SK-N-SH treated with all-trans-retinoic acid at 6 μM for 48 hours (cell line): ENCODE measurements at regions not wholly inside any gene's neighbourhood (a gene's known extent, or its start where the extent isn't known, plus 50 kb on each side); places are given as distances from the start of the nearest gene placed in this dataset.
"Not testable (repeated sequence)": the region's sequence is repeated elsewhere in the genome, so short reads cannot be mapped to it uniquely, and the experiment has no call there.

Experiments
- ATAC-seq: fragments of 200-7000 bp; cut with Tn5 transposase; 3 replicates; pipeline ENCODE4 v1.9.1; 2020; ENCODE audit warnings: mild to moderate bottlenecking, moderate library complexity
- ARNTL ChIP-seq: fragments of 450-650 bp; formaldehyde crosslinking; IDR thresholded peaks from 2 replicates; pipeline ENCODE4 v1.5.0; 2020; ENCODE audit warnings: low read depth, mild to moderate bottlenecking, moderate library complexity, borderline replicate concordance
- BACH2 ChIP-seq: fragments of 250-450 bp; sonication (Bioruptor Pico); IDR thresholded peaks from 2 replicates; pipeline ENCODE4 v1.9.0; 2021; ENCODE audit warnings: mild to moderate bottlenecking, borderline replicate concordance
- CSDC2 ChIP-seq: fragments of 250-450 bp; sonication (Bioruptor Pico); IDR thresholded peaks from 2 replicates; pipeline ENCODE4 v1.5.0; 2020; ENCODE audit warnings: mild to moderate bottlenecking, moderate library complexity
- ESRRG ChIP-seq: fragments of 250-450 bp; sonication (Bioruptor Pico); IDR thresholded peaks from 2 replicates; pipeline ENCODE4 v1.6.1; 2021; ENCODE audit warnings: mild to moderate bottlenecking
- GLIS3 ChIP-seq: fragments of 250-450 bp; sonication (Bioruptor Pico); IDR thresholded peaks from 2 replicates; pipeline ENCODE4 v1.5.0; 2020; ENCODE audit warnings: mild to moderate bottlenecking, moderate library complexity
- ISL1 ChIP-seq: fragments of 250-450 bp; sonication (Bioruptor Pico); IDR thresholded peaks from 2 replicates; pipeline ENCODE4 v2.1.2; 2022; ENCODE audit warnings: mild to moderate bottlenecking, moderate library complexity
- OSR1 ChIP-seq: fragments of 250-450 bp; sonication (Bioruptor Pico); IDR thresholded peaks from 2 replicates; pipeline ENCODE4 v1.8.0; 2022; ENCODE audit warnings: moderate library complexity, mild to moderate bottlenecking, inconsistent platforms
- PPARA ChIP-seq: fragments of 250-450 bp; sonication (Bioruptor Pico); IDR thresholded peaks from 2 replicates; pipeline ENCODE4 v1.5.0; 2020; ENCODE audit warnings: mild to moderate bottlenecking, borderline replicate concordance
- RARB ChIP-seq: fragments of 250-450 bp; sonication (Bioruptor Pico); IDR thresholded peaks from 2 replicates; pipeline ENCODE4 v1.8.0; 2021; ENCODE audit warnings: mild to moderate bottlenecking, moderate library complexity
- SNAI2 ChIP-seq: fragments of 250-450 bp; sonication (Bioruptor Pico); IDR thresholded peaks from 2 replicates; pipeline ENCODE4 v1.5.0; 2020; ENCODE audit warnings: mild to moderate bottlenecking, moderate library complexity
- TCF4 ChIP-seq: fragments of 250-450 bp; sonication (Bioruptor Pico); IDR thresholded peaks from 2 replicates; pipeline ENCODE4 v1.8.0; 2021; ENCODE audit warnings: mild to moderate bottlenecking, moderate library complexity, borderline replicate concordance
- TOX ChIP-seq: fragments of 250-450 bp; sonication (Bioruptor Pico); IDR thresholded peaks from 2 replicates; pipeline ENCODE4 v1.8.0; 2021; ENCODE audit warnings: mild to moderate bottlenecking, moderate library complexity, borderline replicate concordance
- ZFP3 ChIP-seq: fragments of 250-450 bp; sonication (Bioruptor Pico); IDR thresholded peaks from 2 replicates; pipeline ENCODE4 v1.5.0; 2020; ENCODE audit warnings: mild to moderate bottlenecking, moderate library complexity
- ZFP30 ChIP-seq: fragments of 450-650 bp; formaldehyde crosslinking; IDR thresholded peaks from 2 replicates; pipeline ENCODE4 v1.5.0; 2022; ENCODE audit warnings: mild to moderate bottlenecking, moderate library complexity
- ZNF70 ChIP-seq: fragments of 450-650 bp; formaldehyde crosslinking; IDR thresholded peaks from 2 replicates; pipeline ENCODE4 v1.5.0; 2020; ENCODE audit warnings: mild to moderate bottlenecking, moderate library complexity
- TF ChIP-seq, protein P1 (sequence below): fragments of 250-450 bp; sonication (Bioruptor Pico); IDR thresholded peaks from 2 replicates; pipeline ENCODE4 v1.8.0; 2020; ENCODE audit warnings: mild to moderate bottlenecking, moderate library complexity, borderline replicate concordance
- TF ChIP-seq, protein P2 (sequence below): fragments of 250-450 bp; sonication (Bioruptor Pico); IDR thresholded peaks from 2 replicates; pipeline ENCODE4 v1.5.1; 2021; ENCODE audit warnings: mild to moderate bottlenecking, moderate library complexity
- TF ChIP-seq, protein P3 (sequence below): fragments of 250-450 bp; sonication (Bioruptor Pico); IDR thresholded peaks from 2 replicates; pipeline ENCODE4 v1.5.1; 2020; ENCODE audit warnings: low read depth, mild to moderate bottlenecking, moderate library complexity

DNA sequence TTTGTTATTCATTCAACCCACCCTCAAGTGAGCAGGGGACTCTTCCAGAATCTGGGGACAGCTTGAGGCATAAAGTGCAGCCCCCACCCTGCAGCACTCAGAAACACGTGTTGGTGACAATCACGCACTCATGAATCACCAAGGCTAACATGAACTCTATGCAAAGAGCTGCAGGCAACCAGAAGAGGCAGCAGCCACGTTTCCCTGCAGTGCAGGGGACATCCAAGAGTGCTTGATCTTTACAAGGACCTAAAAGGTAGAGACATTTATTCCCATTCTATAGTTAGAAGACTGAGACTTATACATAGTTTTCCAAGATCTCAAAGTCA, 135.2 kb upstream of the GDF10 start:
- no peak for ATAC-seq
- TF ChIP-seq ESRRG (CRISPR knock-in tag) (no peak), ZFP30 (no peak), ZFP3 (CRISPR knock-in tag) (no peak), ARNTL (CRISPR knock-in tag) (no peak), CSDC2 (no peak), SNAI2 (CRISPR knock-in tag) (no peak), BACH2 (CRISPR knock-in tag) (no peak), GLIS3 (CRISPR knock-in tag) (no peak)
- TF ChIP-seq, protein P1, sequence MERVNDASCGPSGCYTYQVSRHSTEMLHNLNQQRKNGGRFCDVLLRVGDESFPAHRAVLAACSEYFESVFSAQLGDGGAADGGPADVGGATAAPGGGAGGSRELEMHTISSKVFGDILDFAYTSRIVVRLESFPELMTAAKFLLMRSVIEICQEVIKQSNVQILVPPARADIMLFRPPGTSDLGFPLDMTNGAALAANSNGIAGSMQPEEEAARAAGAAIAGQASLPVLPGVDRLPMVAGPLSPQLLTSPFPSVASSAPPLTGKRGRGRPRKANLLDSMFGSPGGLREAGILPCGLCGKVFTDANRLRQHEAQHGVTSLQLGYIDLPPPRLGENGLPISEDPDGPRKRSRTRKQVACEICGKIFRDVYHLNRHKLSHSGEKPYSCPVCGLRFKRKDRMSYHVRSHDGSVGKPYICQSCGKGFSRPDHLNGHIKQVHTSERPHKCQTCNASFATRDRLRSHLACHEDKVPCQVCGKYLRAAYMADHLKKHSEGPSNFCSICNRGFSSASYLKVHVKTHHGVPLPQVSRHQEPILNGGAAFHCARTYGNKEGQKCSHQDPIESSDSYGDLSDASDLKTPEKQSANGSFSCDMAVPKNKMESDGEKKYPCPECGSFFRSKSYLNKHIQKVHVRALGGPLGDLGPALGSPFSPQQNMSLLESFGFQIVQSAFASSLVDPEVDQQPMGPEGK: no peak
- TF ChIP-seq, protein P2, sequence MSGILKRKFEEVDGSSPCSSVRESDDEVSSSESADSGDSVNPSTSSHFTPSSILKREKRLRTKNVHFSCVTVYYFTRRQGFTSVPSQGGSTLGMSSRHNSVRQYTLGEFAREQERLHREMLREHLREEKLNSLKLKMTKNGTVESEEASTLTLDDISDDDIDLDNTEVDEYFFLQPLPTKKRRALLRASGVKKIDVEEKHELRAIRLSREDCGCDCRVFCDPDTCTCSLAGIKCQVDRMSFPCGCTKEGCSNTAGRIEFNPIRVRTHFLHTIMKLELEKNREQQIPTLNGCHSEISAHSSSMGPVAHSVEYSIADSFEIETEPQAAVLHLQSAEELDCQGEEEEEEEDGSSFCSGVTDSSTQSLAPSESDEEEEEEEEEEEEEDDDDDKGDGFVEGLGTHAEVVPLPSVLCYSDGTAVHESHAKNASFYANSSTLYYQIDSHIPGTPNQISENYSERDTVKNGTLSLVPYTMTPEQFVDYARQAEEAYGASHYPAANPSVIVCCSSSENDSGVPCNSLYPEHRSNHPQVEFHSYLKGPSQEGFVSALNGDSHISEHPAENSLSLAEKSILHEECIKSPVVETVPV (CRISPR knock-in tag): no peak

DNA sequence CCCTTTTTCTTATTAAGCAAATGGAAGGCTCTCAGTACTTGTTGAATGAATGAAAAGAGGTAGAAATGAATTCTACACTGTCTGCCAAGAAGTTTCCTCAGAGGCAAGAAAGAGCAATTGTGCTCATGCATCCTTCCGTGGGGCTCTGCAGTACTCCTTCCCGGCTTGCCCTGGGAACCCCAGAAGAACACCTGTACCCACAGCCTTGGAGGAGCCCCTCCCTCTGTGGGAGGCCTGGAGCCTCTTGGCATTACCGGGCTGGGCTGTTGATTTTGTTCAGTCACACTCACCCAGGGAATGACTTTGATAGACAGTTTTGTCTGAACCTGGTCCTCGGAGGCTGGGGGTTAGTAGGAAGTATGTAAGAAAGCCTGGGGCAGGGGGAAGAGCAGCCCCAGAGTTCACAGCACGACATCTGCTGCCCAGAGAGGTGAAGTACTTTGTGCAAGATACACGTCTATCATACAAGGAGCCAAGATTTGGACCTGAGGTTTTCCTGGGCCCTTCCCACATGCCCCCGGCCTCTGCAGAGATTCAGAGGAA, 134.8 kb upstream of the GDF10 start:
- no peak for ATAC-seq
- TF ChIP-seq TCF4 (CRISPR knock-in tag) (no peak), TOX (no peak), ZNF70 (CRISPR knock-in tag) (no peak), ESRRG (CRISPR knock-in tag) (no peak)

DNA sequence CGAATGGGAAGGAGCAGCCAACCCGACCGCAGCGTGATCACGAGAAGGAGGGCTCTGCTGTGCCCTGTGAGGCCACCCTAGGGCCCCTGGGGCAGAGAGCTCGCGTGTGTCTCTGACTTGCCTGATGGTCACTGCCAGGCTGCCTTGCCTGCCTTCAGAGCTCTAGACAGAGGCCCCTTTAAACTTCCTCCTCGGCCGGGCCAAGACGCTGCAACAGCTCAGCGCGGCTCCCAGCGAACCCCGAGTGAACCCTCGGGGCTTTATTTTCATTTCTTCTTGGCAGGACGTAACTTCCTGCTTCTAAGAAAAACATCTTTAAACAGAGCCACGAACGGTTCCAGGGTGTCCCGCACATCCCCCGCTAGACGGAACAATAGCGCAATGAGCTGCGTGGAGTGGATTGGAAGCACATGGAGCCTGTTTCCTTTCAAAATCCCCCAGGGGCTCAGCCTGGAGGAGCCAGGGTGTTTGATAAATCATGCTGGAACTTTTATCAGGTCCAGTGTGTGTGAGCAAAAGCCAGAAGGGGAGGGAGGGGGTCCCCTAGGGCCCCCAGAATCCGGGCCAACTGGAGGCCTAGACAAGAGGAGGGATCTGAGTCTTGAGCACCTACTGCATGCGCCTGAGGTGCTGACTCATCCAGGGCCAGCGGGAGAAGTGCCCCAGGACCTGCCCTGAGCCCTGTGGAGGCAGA, 134.1 kb upstream of the GDF10 start:
- no peak for ATAC-seq
- TF ChIP-seq, protein P1: no peak
- TF ChIP-seq, protein P3, sequence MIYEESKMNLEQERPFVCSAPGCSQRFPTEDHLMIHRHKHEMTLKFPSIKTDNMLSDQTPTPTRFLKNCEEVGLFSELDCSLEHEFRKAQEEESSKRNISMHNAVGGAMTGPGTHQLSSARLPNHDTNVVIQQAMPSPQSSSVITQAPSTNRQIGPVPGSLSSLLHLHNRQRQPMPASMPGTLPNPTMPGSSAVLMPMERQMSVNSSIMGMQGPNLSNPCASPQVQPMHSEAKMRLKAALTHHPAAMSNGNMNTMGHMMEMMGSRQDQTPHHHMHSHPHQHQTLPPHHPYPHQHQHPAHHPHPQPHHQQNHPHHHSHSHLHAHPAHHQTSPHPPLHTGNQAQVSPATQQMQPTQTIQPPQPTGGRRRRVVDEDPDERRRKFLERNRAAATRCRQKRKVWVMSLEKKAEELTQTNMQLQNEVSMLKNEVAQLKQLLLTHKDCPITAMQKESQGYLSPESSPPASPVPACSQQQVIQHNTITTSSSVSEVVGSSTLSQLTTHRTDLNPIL (CRISPR knock-in tag): no peak
- TF ChIP-seq ZNF70 (CRISPR knock-in tag) (no peak), ISL1 (no peak), ZFP3 (CRISPR knock-in tag) (no peak), ZFP30 (no peak), RARB (no peak), SNAI2 (CRISPR knock-in tag) (no peak), PPARA (CRISPR knock-in tag) (no peak), OSR1 (no peak), TCF4 (CRISPR knock-in tag) (no peak), ARNTL (CRISPR knock-in tag) (no peak)
- TF ChIP-seq, protein P2 (CRISPR knock-in tag): no peak

DNA sequence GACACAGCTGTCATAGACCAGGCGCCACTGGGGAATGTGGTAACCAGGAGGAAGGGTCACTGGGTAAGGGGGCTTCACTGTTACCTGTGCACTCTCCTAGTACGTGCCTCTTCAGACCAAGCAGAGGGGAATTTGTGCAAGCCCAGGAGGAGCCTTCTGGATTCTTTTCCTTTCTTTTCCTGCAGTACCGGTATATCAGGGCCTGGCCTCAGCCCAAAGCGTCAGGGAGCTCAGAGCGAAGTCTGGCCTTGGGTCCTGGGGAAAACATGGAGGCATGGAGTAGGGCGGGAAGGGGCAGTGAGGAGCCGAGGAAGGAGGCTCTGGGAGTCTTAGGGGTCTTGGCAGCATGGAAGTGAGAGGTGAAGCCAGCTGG, 133.6 kb upstream of the GDF10 start:
- no peak for ATAC-seq

DNA sequence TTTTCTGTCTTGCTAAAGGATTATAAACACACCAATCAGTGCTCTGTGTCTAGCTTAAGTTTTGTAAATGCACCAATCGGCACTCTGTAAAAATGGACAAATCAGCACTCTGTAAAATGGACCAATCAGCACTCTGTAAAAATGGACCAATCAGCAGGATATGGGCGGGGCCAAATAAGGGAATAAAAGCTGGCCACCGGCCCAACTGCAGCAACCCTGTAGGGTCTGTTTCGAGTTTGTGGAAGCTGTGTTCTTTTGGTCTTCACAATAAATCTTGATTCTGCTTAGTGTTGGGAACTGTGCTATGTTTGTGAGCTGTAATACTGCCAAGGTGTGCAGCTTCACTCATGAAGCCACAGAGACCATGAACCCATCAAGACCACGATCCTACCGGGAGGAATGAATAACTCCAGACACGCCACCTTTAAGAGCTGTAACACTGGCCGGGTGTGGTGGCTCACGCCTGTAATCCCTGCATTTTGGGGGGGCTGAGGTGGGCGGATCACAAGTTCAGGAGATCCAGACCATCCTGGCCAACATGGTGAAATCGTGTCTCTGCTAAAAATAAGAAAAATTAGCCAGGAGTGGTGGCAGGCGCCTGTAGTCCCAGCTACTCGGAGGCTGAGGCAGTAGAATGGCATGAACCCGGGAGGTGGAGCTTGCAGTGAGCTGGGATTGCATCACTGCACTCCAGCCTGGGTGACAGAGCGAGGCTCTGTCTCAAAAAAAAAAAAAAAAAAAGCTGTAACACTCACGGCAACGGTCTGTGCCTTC, 133.0 kb upstream of the GDF10 start:
- not testable (repeated sequence) for ATAC-seq

More for the DNA sequence above, 133.6 kb upstream of the GDF10 start:
- TF ChIP-seq BACH2 (CRISPR knock-in tag) (no peak), ISL1 (no peak)
- TF ChIP-seq, protein P1: no peak
- TF ChIP-seq, protein P3 (CRISPR knock-in tag): no peak
